ENCODE measurements at regions not wholly inside any gene's neighbourhood (a gene's known extent, or its start where the extent isn't known, plus 50 kb on each side); places are given as distances from the start of the nearest gene placed in this dataset.

- Histone ChIP-seq H3K4me1 (no peaks in the 10 kb centered on the region), H3K9me3 (no peaks in the 10 kb centered on the region), H3K36me3 (no peaks in the 10 kb centered on the region), H3K27ac (no peak overlapping the region), H3K27me3 (no peaks in the 10 kb centered on the region), H3K4me3 (no peak overlapping the region)
- no peak for DNase-seq
- TF ChIP-seq, protein P1, sequence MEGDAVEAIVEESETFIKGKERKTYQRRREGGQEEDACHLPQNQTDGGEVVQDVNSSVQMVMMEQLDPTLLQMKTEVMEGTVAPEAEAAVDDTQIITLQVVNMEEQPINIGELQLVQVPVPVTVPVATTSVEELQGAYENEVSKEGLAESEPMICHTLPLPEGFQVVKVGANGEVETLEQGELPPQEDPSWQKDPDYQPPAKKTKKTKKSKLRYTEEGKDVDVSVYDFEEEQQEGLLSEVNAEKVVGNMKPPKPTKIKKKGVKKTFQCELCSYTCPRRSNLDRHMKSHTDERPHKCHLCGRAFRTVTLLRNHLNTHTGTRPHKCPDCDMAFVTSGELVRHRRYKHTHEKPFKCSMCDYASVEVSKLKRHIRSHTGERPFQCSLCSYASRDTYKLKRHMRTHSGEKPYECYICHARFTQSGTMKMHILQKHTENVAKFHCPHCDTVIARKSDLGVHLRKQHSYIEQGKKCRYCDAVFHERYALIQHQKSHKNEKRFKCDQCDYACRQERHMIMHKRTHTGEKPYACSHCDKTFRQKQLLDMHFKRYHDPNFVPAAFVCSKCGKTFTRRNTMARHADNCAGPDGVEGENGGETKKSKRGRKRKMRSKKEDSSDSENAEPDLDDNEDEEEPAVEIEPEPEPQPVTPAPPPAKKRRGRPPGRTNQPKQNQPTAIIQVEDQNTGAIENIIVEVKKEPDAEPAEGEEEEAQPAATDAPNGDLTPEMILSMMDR (IDR thresholded peaks at IDR 0.05): no peak
- no peak for TF ChIP-seq POLR2A (IDR thresholded peaks at IDR 0.05)
Measured at GRCh38 chr16:55930036-55930435, 54.9 kb upstream of the CES5A start.

DNA sequence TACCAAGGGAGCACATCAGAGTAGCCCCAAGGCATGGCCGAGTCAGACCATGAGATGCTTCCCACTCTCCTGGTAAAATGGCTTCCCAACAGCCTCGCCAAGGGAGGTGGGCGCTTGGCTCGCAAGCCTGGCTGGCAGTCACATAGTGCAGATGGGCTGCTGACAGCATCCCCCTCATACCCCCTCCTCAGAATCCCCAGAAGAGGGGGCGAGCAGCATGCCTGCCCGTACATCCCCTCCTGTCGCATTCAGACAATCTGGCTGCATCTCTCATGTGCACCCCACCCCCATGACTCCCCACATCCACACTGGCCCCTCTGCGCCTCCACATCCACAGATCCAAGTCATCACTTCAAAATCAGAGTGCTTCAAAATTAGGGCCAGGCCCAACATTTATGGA lies 54.0 kb upstream of the CES5A start:
- Histone ChIP-seq H3K4me3 (no peak overlapping the region), H3K27me3 (no peaks in the 10 kb centered on the region), H3K27ac (no peak overlapping the region), H3K4me1 (no peaks in the 10 kb centered on the region), H3K9me3 (no peaks in the 10 kb centered on the region), H3K36me3 (no peaks in the 10 kb centered on the region)
- TF ChIP-seq POLR2A (IDR thresholded peaks at IDR 0.05): no peak
- no peak for DNase-seq

DNA sequence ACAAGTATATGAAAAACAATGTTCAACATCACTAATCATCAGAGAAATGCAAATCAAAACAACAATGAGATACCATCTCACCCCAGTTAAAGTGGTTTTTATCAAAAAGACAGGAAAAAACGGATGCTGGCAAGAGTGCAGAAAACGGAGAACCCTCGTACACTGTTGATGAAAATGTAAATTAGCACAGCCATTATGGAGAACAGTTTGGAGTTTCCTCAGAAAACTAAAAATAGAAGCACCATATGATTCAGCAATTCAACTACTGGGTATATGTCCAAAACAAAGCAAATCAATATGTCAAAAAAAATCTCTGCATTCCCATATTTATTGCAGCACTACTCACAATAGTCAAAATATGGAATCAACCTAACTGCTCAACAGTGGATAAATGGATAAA lies 50.1 kb upstream of the CES5A start:
- no peak for DNase-seq
- TF ChIP-seq, protein P1 (IDR thresholded peaks at IDR 0.05): no peak
- TF ChIP-seq POLR2A (IDR thresholded peaks at IDR 0.05): no peak
- H3K27ac ChIP-seq: no peak overlapping the region

More for the DNA sequence above, 50.1 kb upstream of the CES5A start:
- H3K9me3 ChIP-seq: no peaks in the 10 kb centered on the region
- H3K4me3 ChIP-seq: no peak overlapping the region
- H3K36me3 ChIP-seq: no peaks in the 10 kb centered on the region
- no peaks in the 10 kb centered on the region for H3K27me3 ChIP-seq
- no peaks in the 10 kb centered on the region for H3K4me1 ChIP-seq
